Transverse colon (tissue), 4 donors: ENCODE measurements at regions not wholly inside any gene's neighbourhood (a gene's known extent, or its start where the extent isn't known, plus 50 kb on each side); places are given as distances from the start of the nearest gene placed in this dataset.

ENCODE experiments used
- EP300 ChIP-seq: sonication (generic); formaldehyde crosslinking; IDR thresholded peaks from one replicate; pipeline ENCODE4 v1.6.1; 2017; ENCODE audit warnings: antibody characterized with exemption, low read depth
- POLR2A ChIP-seq: fragments of 450-650 bp; IDR thresholded peaks from one replicate; pipeline ENCODE4 v1.6.1; 2016; ENCODE audit warnings: antibody characterized with exemption, mild to moderate bottlenecking, moderate library complexity
- POLR2AphosphoS5 ChIP-seq, 3 donors: sonication (generic); formaldehyde crosslinking; IDR thresholded peaks; one replicate each; pipeline ENCODE4 v1.6.1; 2016; ENCODE audit warnings: antibody characterized with exemption in 3 of 3
- TF ChIP-seq, protein P1 (sequence below), 5 experiments: fragments of 200-600 bp in 3 of 5; fragments of 450-650 bp in 2 of 5; sonication (generic) in 3 of 5; IDR thresholded peaks; 1 replicate in 2 of 5; 2 replicates in 3 of 5; pipeline ENCODE4 v1.5.1; 2016 to 2017; ENCODE audit warnings: antibody characterized with exemption in 5 of 5, inconsistent platforms in 3 of 5, mild to moderate bottlenecking in 2 of 5, moderate library complexity in 1 of 5

DNA sequence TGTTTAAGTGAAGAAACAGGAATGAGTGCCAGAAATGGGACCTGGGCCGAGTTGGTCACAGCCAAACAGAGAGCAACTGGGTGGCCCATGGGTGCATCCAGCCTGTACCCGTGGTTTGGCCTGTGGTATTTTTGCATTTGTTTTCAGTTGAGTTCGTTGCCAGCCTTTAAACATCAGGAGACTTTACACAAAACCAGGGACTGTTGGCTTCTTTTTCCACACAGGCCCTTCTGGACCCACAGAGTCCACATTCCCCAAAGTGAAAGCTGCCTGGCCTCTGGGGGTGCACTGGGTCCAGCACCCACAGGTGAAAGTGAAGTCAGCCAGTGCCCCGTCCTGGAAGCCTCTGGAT lies 54.1 kb upstream of the TNS3 start:
- no peak for TF ChIP-seq POLR2AphosphoS5 (IDR thresholded peaks at IDR 0.05)
- TF ChIP-seq, protein P1, sequence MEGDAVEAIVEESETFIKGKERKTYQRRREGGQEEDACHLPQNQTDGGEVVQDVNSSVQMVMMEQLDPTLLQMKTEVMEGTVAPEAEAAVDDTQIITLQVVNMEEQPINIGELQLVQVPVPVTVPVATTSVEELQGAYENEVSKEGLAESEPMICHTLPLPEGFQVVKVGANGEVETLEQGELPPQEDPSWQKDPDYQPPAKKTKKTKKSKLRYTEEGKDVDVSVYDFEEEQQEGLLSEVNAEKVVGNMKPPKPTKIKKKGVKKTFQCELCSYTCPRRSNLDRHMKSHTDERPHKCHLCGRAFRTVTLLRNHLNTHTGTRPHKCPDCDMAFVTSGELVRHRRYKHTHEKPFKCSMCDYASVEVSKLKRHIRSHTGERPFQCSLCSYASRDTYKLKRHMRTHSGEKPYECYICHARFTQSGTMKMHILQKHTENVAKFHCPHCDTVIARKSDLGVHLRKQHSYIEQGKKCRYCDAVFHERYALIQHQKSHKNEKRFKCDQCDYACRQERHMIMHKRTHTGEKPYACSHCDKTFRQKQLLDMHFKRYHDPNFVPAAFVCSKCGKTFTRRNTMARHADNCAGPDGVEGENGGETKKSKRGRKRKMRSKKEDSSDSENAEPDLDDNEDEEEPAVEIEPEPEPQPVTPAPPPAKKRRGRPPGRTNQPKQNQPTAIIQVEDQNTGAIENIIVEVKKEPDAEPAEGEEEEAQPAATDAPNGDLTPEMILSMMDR (IDR thresholded peaks at IDR 0.05), result no peak
- no peak for TF ChIP-seq POLR2A
- TF ChIP-seq EP300, result no peak
